ENCODE measurements at regions not wholly inside any gene's neighbourhood (a gene's known extent, or its start where the extent isn't known, plus 50 kb on each side); places are given as distances from the start of the nearest gene placed in this dataset.
"Not testable (repeated sequence)": the region's sequence is repeated elsewhere in the genome, so short reads cannot be mapped to it uniquely, and the experiment has no call there.

DNA sequence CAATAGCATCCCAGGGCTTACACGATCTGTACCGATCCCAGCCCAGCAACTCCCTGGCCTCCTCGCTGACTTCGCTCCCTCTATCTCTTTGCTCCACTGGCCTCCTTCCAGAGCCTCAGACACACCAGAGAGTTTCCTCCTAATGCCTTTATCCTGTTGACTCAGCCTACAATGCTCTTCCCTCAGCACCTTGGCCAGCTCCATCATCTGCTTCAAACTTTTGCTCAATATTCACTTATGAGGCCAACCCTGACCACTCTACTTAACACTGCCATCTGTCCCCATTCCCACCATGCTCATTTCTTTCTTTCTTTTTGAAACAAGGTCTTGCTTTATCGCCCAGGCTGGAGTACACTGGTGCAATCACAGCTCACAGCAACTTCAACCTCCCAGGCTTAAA is 180.9 kb downstream of the CEP170 start:
- H2AFZ ChIP-seq (ENCODE audit: low read length); H3K4me3 ChIP-seq (replicated peaks in 1 of 4; ENCODE audit: control extremely low read depth in 1 of 4, insufficient read depth in 1 of 4, low read depth in 3 of 4, low read length in 4 of 4); DNase-seq (ENCODE audit: low read depth in 2 of 2); H3K9ac ChIP-seq (ENCODE audit: insufficient read depth, low read length); H4K20me1 ChIP-seq (ENCODE audit: control insufficient read depth, extremely low read depth, insufficient read depth, low read length); H3K27ac ChIP-seq (ENCODE audit: insufficient read depth, low read length); H3K36me3 ChIP-seq (ENCODE audit: control insufficient read depth, insufficient read depth, low read length); H3K79me2 ChIP-seq (ENCODE audit: control insufficient read depth, insufficient read depth, low read length); H3K9me3 ChIP-seq (ENCODE audit: control insufficient read depth, insufficient read depth, low read depth, low read length); H3K4me2 ChIP-seq (ENCODE audit: extremely low read depth, insufficient read depth, low read length); H3K4me1 ChIP-seq (ENCODE audit: control insufficient read depth, extremely low read depth, insufficient read depth, low read length); H3K27me3 ChIP-seq (ENCODE audit: control insufficient read depth, insufficient read depth, low read length): not testable (repeated sequence)

DNA sequence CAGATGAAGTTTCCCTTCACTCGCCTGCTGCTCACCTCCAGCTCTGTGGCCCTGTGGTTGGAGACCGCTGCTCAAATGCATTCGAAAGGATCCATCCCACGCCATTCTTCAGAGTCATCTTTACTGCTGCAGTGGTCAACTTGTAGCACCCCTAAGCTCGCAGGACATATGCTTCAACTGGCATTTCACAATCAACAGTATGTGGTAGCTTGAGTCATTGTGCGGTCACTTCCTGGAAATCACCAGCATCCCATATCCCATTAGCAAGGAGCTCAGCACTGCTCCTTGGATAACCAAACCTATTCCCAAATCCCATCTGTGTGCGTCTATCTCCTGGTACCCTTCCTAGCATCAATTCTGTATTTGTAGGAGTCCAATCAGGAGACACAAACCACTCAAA is 188.0 kb downstream of the CEP170 start:
- not testable (repeated sequence) for H3K27ac ChIP-seq (ENCODE audit: insufficient read depth, low read length); H3K4me1 ChIP-seq (ENCODE audit: control insufficient read depth, extremely low read depth, insufficient read depth, low read length); DNase-seq (ENCODE audit: low read depth in 2 of 2); H3K27me3 ChIP-seq (ENCODE audit: control insufficient read depth, insufficient read depth, low read length); H3K9me3 ChIP-seq (ENCODE audit: control insufficient read depth, insufficient read depth, low read depth, low read length); H3K4me3 ChIP-seq (replicated peaks in 1 of 4; ENCODE audit: control extremely low read depth in 1 of 4, insufficient read depth in 1 of 4, low read depth in 3 of 4, low read length in 4 of 4); H3K36me3 ChIP-seq (ENCODE audit: control insufficient read depth, insufficient read depth, low read length); H3K4me2 ChIP-seq (ENCODE audit: extremely low read depth, insufficient read depth, low read length); H3K79me2 ChIP-seq (ENCODE audit: control insufficient read depth, insufficient read depth, low read length); H2AFZ ChIP-seq (ENCODE audit: low read length); H4K20me1 ChIP-seq (ENCODE audit: control insufficient read depth, extremely low read depth, insufficient read depth, low read length); H3K9ac ChIP-seq (ENCODE audit: insufficient read depth, low read length)

DNA sequence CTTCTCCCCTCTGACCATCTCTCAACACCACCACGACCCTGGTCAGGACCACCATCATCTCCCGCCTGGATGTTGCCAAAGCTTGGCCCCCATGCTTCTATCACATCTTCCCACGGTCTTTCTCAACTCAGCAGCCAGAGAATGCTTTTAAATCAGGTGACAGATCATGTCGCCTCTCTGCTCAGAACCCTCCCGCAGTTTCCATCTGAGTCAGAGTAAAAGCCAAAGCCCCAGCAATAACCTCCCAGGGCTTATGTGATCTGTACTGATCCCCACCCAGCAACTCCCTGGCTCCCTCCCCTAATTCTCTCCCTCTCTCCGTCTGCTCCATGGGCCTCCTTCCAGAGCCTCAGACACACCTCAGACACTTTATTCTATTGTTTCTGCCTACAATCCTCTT is 193.1 kb downstream of the CEP170 start:
- H3K36me3 ChIP-seq (ENCODE audit: control insufficient read depth, insufficient read depth, low read length); H3K9ac ChIP-seq (ENCODE audit: insufficient read depth, low read length); DNase-seq (ENCODE audit: low read depth in 2 of 2); H3K27me3 ChIP-seq (ENCODE audit: control insufficient read depth, insufficient read depth, low read length); H3K4me2 ChIP-seq (ENCODE audit: extremely low read depth, insufficient read depth, low read length); H3K4me3 ChIP-seq (replicated peaks in 1 of 4; ENCODE audit: control extremely low read depth in 1 of 4, insufficient read depth in 1 of 4, low read depth in 3 of 4, low read length in 4 of 4); H3K4me1 ChIP-seq (ENCODE audit: control insufficient read depth, extremely low read depth, insufficient read depth, low read length); H3K79me2 ChIP-seq (ENCODE audit: control insufficient read depth, insufficient read depth, low read length); H2AFZ ChIP-seq (ENCODE audit: low read length); H3K9me3 ChIP-seq (ENCODE audit: control insufficient read depth, insufficient read depth, low read depth, low read length); H4K20me1 ChIP-seq (ENCODE audit: control insufficient read depth, extremely low read depth, insufficient read depth, low read length); H3K27ac ChIP-seq (ENCODE audit: insufficient read depth, low read length): not testable (repeated sequence)

DNA sequence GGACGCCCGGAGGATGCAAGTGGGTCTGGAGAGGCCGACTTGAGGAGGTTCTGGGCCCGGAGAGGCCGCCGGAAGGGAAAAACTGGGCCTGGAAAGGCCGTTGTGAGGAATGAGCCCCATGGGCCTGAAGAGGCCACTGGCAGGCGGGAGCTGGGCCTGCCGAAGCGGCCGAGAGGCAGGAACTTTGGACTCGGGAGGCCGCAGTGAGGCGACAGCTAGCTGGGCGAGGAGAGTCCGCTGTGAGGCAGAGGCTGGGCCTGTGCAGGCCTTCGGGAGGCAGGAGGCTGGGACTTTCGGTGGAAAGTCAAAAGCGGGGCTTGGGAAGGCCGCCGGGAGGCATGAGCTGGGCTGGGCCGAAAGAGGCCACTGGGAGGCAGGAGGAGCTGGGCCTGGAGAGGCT is 199.6 kb downstream of the CEP170 start:
- not testable (repeated sequence) for H3K9ac ChIP-seq (ENCODE audit: insufficient read depth, low read length); H3K27me3 ChIP-seq (ENCODE audit: control insufficient read depth, insufficient read depth, low read length); H3K79me2 ChIP-seq (ENCODE audit: control insufficient read depth, insufficient read depth, low read length); H3K36me3 ChIP-seq (ENCODE audit: control insufficient read depth, insufficient read depth, low read length); H3K27ac ChIP-seq (ENCODE audit: insufficient read depth, low read length); H3K9me3 ChIP-seq (ENCODE audit: control insufficient read depth, insufficient read depth, low read depth, low read length); H2AFZ ChIP-seq (ENCODE audit: low read length); DNase-seq (ENCODE audit: low read depth in 2 of 2); H3K4me3 ChIP-seq (replicated peaks in 1 of 4; ENCODE audit: control extremely low read depth in 1 of 4, insufficient read depth in 1 of 4, low read depth in 3 of 4, low read length in 4 of 4); H3K4me2 ChIP-seq (ENCODE audit: extremely low read depth, insufficient read depth, low read length); H4K20me1 ChIP-seq (ENCODE audit: control insufficient read depth, extremely low read depth, insufficient read depth, low read length); H3K4me1 ChIP-seq (ENCODE audit: control insufficient read depth, extremely low read depth, insufficient read depth, low read length)

DNA sequence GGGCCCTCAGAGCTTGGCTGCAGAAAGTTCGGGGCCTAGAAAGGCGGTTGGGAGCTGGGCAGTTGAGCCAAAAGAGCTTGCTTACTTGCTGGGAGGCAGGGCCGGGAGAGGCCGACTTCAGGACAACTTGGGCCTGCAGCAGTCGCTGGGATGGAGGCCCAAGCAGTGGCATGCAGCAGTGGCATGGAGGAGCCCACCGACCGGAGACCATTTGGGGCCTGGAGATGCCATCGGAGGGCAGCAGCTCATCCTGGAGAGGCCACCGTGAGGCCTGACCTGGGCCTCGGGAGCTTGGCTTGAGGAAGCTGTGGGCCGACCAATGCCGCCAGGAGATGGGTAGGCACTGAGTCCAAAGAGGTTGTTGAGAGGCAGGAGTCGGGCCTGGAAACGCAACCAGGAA is 200.0 kb downstream of the CEP170 start:
- not testable (repeated sequence) for H3K9ac ChIP-seq (ENCODE audit: insufficient read depth, low read length); H2AFZ ChIP-seq (ENCODE audit: low read length); H3K4me1 ChIP-seq (ENCODE audit: control insufficient read depth, extremely low read depth, insufficient read depth, low read length); H3K4me2 ChIP-seq (ENCODE audit: extremely low read depth, insufficient read depth, low read length); H3K27ac ChIP-seq (ENCODE audit: insufficient read depth, low read length); H3K36me3 ChIP-seq (ENCODE audit: control insufficient read depth, insufficient read depth, low read length); H4K20me1 ChIP-seq (ENCODE audit: control insufficient read depth, extremely low read depth, insufficient read depth, low read length); H3K9me3 ChIP-seq (ENCODE audit: control insufficient read depth, insufficient read depth, low read depth, low read length); H3K4me3 ChIP-seq (replicated peaks in 1 of 4; ENCODE audit: control extremely low read depth in 1 of 4, insufficient read depth in 1 of 4, low read depth in 3 of 4, low read length in 4 of 4); H3K27me3 ChIP-seq (ENCODE audit: control insufficient read depth, insufficient read depth, low read length); DNase-seq (ENCODE audit: low read depth in 2 of 2); H3K79me2 ChIP-seq (ENCODE audit: control insufficient read depth, insufficient read depth, low read length)

DNA sequence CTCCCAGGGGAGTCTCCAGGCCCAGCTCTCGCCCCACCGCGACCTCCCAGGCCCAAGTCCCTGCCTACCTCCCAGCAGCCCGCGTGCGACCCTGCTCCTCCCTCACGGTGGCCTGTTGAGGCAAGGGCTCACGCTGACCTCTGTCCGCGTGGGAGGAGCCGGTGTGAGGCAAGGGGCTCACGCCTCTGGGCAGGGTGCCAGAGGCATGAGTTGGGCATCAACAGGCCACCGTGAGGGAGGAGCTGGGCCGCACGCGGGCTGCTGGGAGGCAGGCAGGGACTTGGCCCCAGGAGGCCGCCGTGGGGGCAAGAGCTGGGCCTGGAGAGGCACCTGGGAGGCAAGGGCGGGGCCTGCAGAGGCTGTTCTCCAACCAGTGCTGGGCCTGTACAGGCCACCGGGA is 200.4 kb downstream of the CEP170 start:
- not testable (repeated sequence) for H3K4me1 ChIP-seq (ENCODE audit: control insufficient read depth, extremely low read depth, insufficient read depth, low read length); H3K27ac ChIP-seq (ENCODE audit: insufficient read depth, low read length); H3K4me3 ChIP-seq (replicated peaks in 1 of 4; ENCODE audit: control extremely low read depth in 1 of 4, insufficient read depth in 1 of 4, low read depth in 3 of 4, low read length in 4 of 4); H3K9ac ChIP-seq (ENCODE audit: insufficient read depth, low read length); H3K79me2 ChIP-seq (ENCODE audit: control insufficient read depth, insufficient read depth, low read length); H3K27me3 ChIP-seq (ENCODE audit: control insufficient read depth, insufficient read depth, low read length); H2AFZ ChIP-seq (ENCODE audit: low read length); H4K20me1 ChIP-seq (ENCODE audit: control insufficient read depth, extremely low read depth, insufficient read depth, low read length); H3K9me3 ChIP-seq (ENCODE audit: control insufficient read depth, insufficient read depth, low read depth, low read length); DNase-seq (ENCODE audit: low read depth in 2 of 2); H3K4me2 ChIP-seq (ENCODE audit: extremely low read depth, insufficient read depth, low read length); H3K36me3 ChIP-seq (ENCODE audit: control insufficient read depth, insufficient read depth, low read length)

DNA sequence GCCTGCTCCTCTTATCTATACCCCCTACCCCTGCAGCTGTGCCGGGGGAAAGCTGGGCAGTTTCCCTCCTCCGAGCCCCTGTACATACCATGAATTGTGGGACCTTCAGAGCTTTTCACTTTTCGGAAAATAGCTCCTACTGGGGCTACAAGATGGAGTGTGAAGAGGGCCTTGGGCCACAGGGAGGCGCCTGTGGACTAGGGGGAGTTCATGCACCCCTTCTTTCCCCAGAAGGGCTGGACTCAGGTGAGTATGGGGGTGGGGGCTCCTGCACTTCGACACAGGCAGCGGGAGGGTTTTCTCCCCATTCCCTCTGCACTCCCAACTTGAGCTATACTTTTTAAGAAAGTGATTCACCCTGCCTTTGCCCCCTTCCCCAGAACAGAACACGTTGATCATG is 202.0 kb downstream of the CEP170 start:
- H3K36me3 ChIP-seq (ENCODE audit: control insufficient read depth, insufficient read depth, low read length); H3K27ac ChIP-seq (ENCODE audit: insufficient read depth, low read length); H2AFZ ChIP-seq (ENCODE audit: low read length); H3K27me3 ChIP-seq (ENCODE audit: control insufficient read depth, insufficient read depth, low read length); H3K9ac ChIP-seq (ENCODE audit: insufficient read depth, low read length); H3K4me3 ChIP-seq (replicated peaks in 1 of 4; ENCODE audit: control extremely low read depth in 1 of 4, insufficient read depth in 1 of 4, low read depth in 3 of 4, low read length in 4 of 4); H3K4me2 ChIP-seq (ENCODE audit: extremely low read depth, insufficient read depth, low read length); H3K4me1 ChIP-seq (ENCODE audit: control insufficient read depth, extremely low read depth, insufficient read depth, low read length); H3K9me3 ChIP-seq (ENCODE audit: control insufficient read depth, insufficient read depth, low read depth, low read length); DNase-seq (ENCODE audit: low read depth in 2 of 2); H3K79me2 ChIP-seq (ENCODE audit: control insufficient read depth, insufficient read depth, low read length); H4K20me1 ChIP-seq (ENCODE audit: control insufficient read depth, extremely low read depth, insufficient read depth, low read length): not testable (repeated sequence)
